HepG2 (cell line): ENCODE measurements at regions not wholly inside any gene's neighbourhood (a gene's known extent, or its start where the extent isn't known, plus 50 kb on each side); places are given as distances from the start of the nearest gene placed in this dataset.

ENCODE experiments used
- ATAC-seq: fragments of 200-7000 bp; cut with Tn5 transposase; 3 replicates; pipeline ENCODE4 v1.9.1; 2020; ENCODE audit warnings: mild to moderate bottlenecking, moderate library complexity
- BruUV-seq: library from RNA; stranded (reverse); fragments of 400-500 nt; replicated peaks from 2 replicates; lab custom pipeline; 2021; lab: Mats Ljungman, UMichigan
- CTCF ChIA-PET: fragments of 300-600 bp; formaldehyde crosslinking; extraction: SDS; loops from one replicate; lab custom pipeline; 2021; ENCODE audit warnings: low total read pairs, inconsistent platforms, low intra/inter-chr PET ratio; lab: Yijun Ruan, JAX
- POLR2A ChIA-PET: fragments of 350-600 bp; sonication (Branson Sonifier 250); formaldehyde crosslinking; loops from one replicate; lab custom pipeline; 2020; ENCODE audit warnings: antibody characterized with exemption, inconsistent platforms; lab: Yijun Ruan, JAX
- DNase-seq: peaks from one replicate; pipeline ENCODE4 v3.0.0-alpha.2; 2015; ENCODE audit warnings: low spot score
- FAIRE-seq: peaks from 3 replicates; lab custom pipeline; 2011; peaks lifted over from hg19 to GRCh38; lab: Jason Lieb, UNC
- H2AFZ ChIP-seq: one replicate; pipeline ENCODE4 v1.6.1; 2011; ENCODE audit warnings: low read length, inconsistent platforms
- H3K27ac ChIP-seq: fragments of 300-600 bp; 3 replicates; pipeline ENCODE4 v1.8.0; 2011; ENCODE audit warnings: mixed run types, mild to moderate bottlenecking, mixed read lengths, low read length, inconsistent platforms; ENCODE audit not compliant: insufficient read depth; ENCODE audit errors: extremely low read length
- H3K27me3 ChIP-seq, 2 experiments: fragments of 200-600 bp in 1 of 2; 2 replicates in 1 of 2; 3 replicates in 1 of 2; pipeline versions ENCODE4 v1.6.0 to v1.8.0; 2011; ENCODE audit warnings: low read length in 2 of 2, mild to moderate bottlenecking in 2 of 2, moderate library complexity in 2 of 2, inconsistent platforms in 1 of 2; ENCODE audit not compliant: insufficient read depth in 2 of 2, control insufficient read depth in 1 of 2
- H3K36me3 ChIP-seq, 2 experiments: fragments of 200-600 bp in 1 of 2; replicated peaks in 1 of 2; 2 replicates in 1 of 2; 3 replicates in 1 of 2; pipeline versions ENCODE4 v1.5.1 to v1.8.0; 2011; ENCODE audit warnings: low read length in 2 of 2, inconsistent platforms in 1 of 2; ENCODE audit not compliant: insufficient read depth in 2 of 2, control insufficient read depth in 1 of 2
- H3K4me1 ChIP-seq: 2 replicates; pipeline ENCODE4 v1.5.1; 2012; ENCODE audit warnings: low read length, inconsistent platforms; ENCODE audit not compliant: insufficient read depth
- H3K4me2 ChIP-seq: 2 replicates; pipeline ENCODE4 v1.6.0; 2011; ENCODE audit warnings: low read depth, low read length, inconsistent platforms
- H3K4me3 ChIP-seq, 3 experiments: fragments of 200-600 bp in 1 of 3; sonication (generic), shearing (Covaris generic) in 1 of 3; replicated peaks in 1 of 3; 2 replicates each; pipeline ENCODE4 v1.5.1; 2011 to 2016; ENCODE audit warnings: low read length in 3 of 3, inconsistent platforms in 2 of 3, low read depth in 2 of 3, mild to moderate bottlenecking in 2 of 3, control low read depth in 1 of 3, mixed read lengths in 1 of 3; ENCODE audit not compliant: insufficient read depth in 1 of 3
- H3K79me2 ChIP-seq: one replicate; pipeline ENCODE4 v1.6.1; 2011; ENCODE audit warnings: low read length, inconsistent platforms; ENCODE audit not compliant: insufficient read depth
- H3K9ac ChIP-seq: 2 replicates; pipeline ENCODE4 v1.6.0; 2011; ENCODE audit warnings: mild to moderate bottlenecking, low read depth, low read length, inconsistent platforms; ENCODE audit not compliant: insufficient read depth
- H3K9me3 ChIP-seq: 2 replicates; pipeline ENCODE4 v1.5.1; 2012; ENCODE audit warnings: mild to moderate bottlenecking, low read length
- H4K20me1 ChIP-seq: 2 replicates; pipeline ENCODE4 v1.6.0; 2011; ENCODE audit warnings: inconsistent platforms, mild to moderate bottlenecking, low read length, moderate library complexity; ENCODE audit not compliant: insufficient read depth
- DMAP1 ChIP-seq: IDR thresholded peaks from 2 replicates; pipeline ENCODE4 v1.6.1; 2016
- EHMT2 ChIP-seq: fragments of 200-600 bp; sonication (generic); IDR thresholded peaks from 2 replicates; pipeline ENCODE4 v1.7.0; 2017; ENCODE audit warnings: antibody characterized with exemption, low read depth, low read length, borderline replicate concordance
- HNF4A ChIP-seq: sonication (generic); formaldehyde crosslinking; IDR thresholded peaks from 2 replicates; pipeline ENCODE4 v1.4.0; 2020; ENCODE audit warnings: missing genetic modification reagents
- KDM3A ChIP-seq: IDR thresholded peaks from 2 replicates; pipeline ENCODE4 v1.6.1; 2018; ENCODE audit warnings: low read depth, missing compliant biosample characterization
- MYC ChIP-seq: sonication (generic); formaldehyde crosslinking; IDR thresholded peaks from 2 replicates; pipeline ENCODE4 v1.9.0; 2021; ENCODE audit warnings: missing genetic modification reagents, borderline replicate concordance
- NFE2 ChIP-seq: sonication (generic); formaldehyde crosslinking; IDR thresholded peaks from 2 replicates; pipeline ENCODE4 v1.4.0; 2020; ENCODE audit warnings: missing genetic modification reagents
- RXRA ChIP-seq: sonication (generic); formaldehyde crosslinking; IDR thresholded peaks from 2 replicates; pipeline ENCODE4 v1.5.1; 2020; ENCODE audit warnings: missing genetic modification reagents
- SIN3B ChIP-seq: fragments of 150-350 bp; IDR thresholded peaks from 2 replicates; pipeline ENCODE4 v1.6.1; 2014; ENCODE audit warnings: low read length
- SSRP1 ChIP-seq: IDR thresholded peaks from 2 replicates; pipeline ENCODE4 v1.6.1; 2016; ENCODE audit warnings: control low read depth
- ZBTB8A ChIP-seq: sonication (generic); formaldehyde crosslinking; IDR thresholded peaks from 2 replicates; pipeline ENCODE4 v1.4.0; 2020; ENCODE audit warnings: mild to moderate bottlenecking, low read depth, missing genetic modification reagents, borderline replicate concordance
- WGBS: methylation state at CpG from one replicate; pipeline ENCODE4 v1.1.6; 2017; ENCODE audit warnings: low lambda C conversion rate; 5-methylcytosine and 5-hydroxymethylcytosine counted together
- in situ Hi-C: cut with HindIII; loops from 2 replicates; pipeline ENCODE4 v1.10.0; 2017; ENCODE audit warnings: low pct_unique_long_range_greater_than_20kb; ENCODE audit not compliant: extremely low pct_ligation_motif_present
- intact Hi-C: fragments of 100-400 bp; cut with micrococcal nuclease; formaldehyde crosslinking; loops from one replicate; pipeline ENCODE4 v1.10.0; 2022; ENCODE audit not compliant: unreplicated experiment
- TF ChIP-seq, protein P1 (sequence below): sonication (generic); formaldehyde crosslinking; IDR thresholded peaks from 2 replicates; pipeline ENCODE4 v1.8.1; 2023; ENCODE audit warnings: mild to moderate bottlenecking, missing genetic modification reagents, borderline replicate concordance
- TF ChIP-seq, protein P2 (sequence below): IDR thresholded peaks from 2 replicates; pipeline ENCODE4 v1.6.1; 2016; ENCODE audit warnings: low read depth, borderline replicate concordance
- TF ChIP-seq, protein P3 (sequence below): sonication (generic); formaldehyde crosslinking; IDR thresholded peaks from 2 replicates; pipeline ENCODE4 v1.8.1; 2022; ENCODE audit warnings: low read depth, mild to moderate bottlenecking, missing genetic modification reagents
- TF ChIP-seq, protein P4 (sequence below): sonication (generic); formaldehyde crosslinking; IDR thresholded peaks from 2 replicates; pipeline ENCODE4; 2020; ENCODE audit warnings: missing genetic modification reagents, mild to moderate bottlenecking, borderline replicate concordance
- TF ChIP-seq, protein P5 (sequence below): sonication (generic); formaldehyde crosslinking; IDR thresholded peaks from 2 replicates; pipeline ENCODE4 v1.5.0; 2020; ENCODE audit warnings: missing genetic modification reagents
- TF ChIP-seq, protein P6 (sequence below): sonication (generic); formaldehyde crosslinking; conservative IDR thresholded peaks from 2 replicates; pipeline ENCODE4 v1.4.0; 2020; ENCODE audit warnings: missing genetic modification reagents

DNA sequence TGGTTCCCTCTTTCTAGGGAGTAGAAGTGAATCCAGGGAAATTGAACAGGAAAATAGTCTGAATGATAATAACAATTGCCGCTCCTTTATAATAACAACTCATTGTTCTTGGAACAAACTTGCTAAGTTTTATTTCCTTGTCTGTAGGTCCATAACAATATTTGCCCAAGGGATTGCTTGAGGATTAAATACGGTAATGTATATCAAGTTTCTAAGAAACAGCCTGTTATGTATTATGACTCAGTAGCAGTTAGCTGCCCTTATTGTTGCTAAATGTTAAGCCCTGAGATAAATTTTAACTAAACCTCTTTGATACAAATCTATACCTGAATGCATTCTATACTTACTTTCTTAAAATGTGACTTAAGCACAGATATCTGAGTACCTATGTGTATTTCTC is 215.9 kb upstream of the AADAT start:
- H2AFZ ChIP-seq = no peak overlapping the region
- no peaks in the 10 kb centered on the region for H4K20me1 ChIP-seq
- H3K9me3 ChIP-seq = no peaks in the 10 kb centered on the region
- H3K4me1 ChIP-seq = no peaks in the 10 kb centered on the region
- H3K27me3 ChIP-seq = no peaks in the 10 kb centered on the region; a peak in 1 of 5 replicates
- ChIA-PET POLR2A (no interaction called here), CTCF (no interaction called here)
- no peak for DNase-seq
- 24% methylated on average over 2 of the region's 2 CpGs for WGBS
- no peak for FAIRE-seq
- in situ Hi-C loops (no loop called here), intact Hi-C loops (no loop called here)
- no peak overlapping the region for H3K4me3 ChIP-seq
- H3K9ac ChIP-seq = no peak overlapping the region
- no peak for ATAC-seq
- no peak overlapping the region for H3K4me2 ChIP-seq
- BruUV-seq = no TSS peak
- H3K36me3 ChIP-seq = no peaks in the 10 kb centered on the region
- no peaks in the 10 kb centered on the region for H3K79me2 ChIP-seq
- H3K27ac ChIP-seq = no peak overlapping the region
- TF ChIP-seq RXRA (CRISPR knock-in tag) (no peak), DMAP1 (CRISPR knock-in tag) (no peak), ZBTB8A (CRISPR knock-in tag) (no peak), NFE2 (CRISPR knock-in tag) (no peak), HNF4A (CRISPR knock-in tag) (no peak), EHMT2 (no peak), KDM3A (CRISPR knock-in tag) (no peak), SIN3B (no peak), SSRP1 (CRISPR knock-in tag) (no peak), MYC (CRISPR knock-in tag) (no peak)
- TF ChIP-seq, protein P1, sequence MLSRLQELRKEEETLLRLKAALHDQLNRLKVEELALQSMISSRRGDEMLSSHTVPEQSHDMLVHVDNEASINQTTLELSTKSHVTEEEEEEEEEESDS = no peak
- TF ChIP-seq, protein P2, sequence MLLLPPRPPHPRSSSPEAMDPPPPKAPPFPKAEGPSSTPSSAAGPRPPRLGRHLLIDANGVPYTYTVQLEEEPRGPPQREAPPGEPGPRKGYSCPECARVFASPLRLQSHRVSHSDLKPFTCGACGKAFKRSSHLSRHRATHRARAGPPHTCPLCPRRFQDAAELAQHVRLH (CRISPR knock-in tag) = no peak
- TF ChIP-seq, protein P3, sequence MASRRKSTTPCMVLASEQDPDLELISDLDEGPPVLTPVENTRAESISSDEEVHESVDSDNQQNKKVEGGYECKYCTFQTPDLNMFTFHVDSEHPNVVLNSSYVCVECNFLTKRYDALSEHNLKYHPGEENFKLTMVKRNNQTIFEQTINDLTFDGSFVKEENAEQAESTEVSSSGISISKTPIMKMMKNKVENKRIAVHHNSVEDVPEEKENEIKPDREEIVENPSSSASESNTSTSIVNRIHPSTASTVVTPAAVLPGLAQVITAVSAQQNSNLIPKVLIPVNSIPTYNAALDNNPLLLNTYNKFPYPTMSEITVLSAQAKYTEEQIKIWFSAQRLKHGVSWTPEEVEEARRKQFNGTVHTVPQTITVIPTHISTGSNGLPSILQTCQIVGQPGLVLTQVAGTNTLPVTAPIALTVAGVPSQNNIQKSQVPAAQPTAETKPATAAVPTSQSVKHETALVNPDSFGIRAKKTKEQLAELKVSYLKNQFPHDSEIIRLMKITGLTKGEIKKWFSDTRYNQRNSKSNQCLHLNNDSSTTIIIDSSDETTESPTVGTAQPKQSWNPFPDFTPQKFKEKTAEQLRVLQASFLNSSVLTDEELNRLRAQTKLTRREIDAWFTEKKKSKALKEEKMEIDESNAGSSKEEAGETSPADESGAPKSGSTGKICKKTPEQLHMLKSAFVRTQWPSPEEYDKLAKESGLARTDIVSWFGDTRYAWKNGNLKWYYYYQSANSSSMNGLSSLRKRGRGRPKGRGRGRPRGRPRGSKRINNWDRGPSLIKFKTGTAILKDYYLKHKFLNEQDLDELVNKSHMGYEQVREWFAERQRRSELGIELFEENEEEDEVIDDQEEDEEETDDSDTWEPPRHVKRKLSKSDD (CRISPR knock-in tag) = no peak
- TF ChIP-seq, protein P4, sequence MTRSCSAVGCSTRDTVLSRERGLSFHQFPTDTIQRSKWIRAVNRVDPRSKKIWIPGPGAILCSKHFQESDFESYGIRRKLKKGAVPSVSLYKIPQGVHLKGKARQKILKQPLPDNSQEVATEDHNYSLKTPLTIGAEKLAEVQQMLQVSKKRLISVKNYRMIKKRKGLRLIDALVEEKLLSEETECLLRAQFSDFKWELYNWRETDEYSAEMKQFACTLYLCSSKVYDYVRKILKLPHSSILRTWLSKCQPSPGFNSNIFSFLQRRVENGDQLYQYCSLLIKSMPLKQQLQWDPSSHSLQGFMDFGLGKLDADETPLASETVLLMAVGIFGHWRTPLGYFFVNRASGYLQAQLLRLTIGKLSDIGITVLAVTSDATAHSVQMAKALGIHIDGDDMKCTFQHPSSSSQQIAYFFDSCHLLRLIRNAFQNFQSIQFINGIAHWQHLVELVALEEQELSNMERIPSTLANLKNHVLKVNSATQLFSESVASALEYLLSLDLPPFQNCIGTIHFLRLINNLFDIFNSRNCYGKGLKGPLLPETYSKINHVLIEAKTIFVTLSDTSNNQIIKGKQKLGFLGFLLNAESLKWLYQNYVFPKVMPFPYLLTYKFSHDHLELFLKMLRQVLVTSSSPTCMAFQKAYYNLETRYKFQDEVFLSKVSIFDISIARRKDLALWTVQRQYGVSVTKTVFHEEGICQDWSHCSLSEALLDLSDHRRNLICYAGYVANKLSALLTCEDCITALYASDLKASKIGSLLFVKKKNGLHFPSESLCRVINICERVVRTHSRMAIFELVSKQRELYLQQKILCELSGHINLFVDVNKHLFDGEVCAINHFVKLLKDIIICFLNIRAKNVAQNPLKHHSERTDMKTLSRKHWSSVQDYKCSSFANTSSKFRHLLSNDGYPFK = no peak
- TF ChIP-seq, protein P5, sequence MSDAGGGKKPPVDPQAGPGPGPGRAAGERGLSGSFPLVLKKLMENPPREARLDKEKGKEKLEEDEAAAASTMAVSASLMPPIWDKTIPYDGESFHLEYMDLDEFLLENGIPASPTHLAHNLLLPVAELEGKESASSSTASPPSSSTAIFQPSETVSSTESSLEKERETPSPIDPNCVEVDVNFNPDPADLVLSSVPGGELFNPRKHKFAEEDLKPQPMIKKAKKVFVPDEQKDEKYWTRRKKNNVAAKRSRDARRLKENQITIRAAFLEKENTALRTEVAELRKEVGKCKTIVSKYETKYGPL (CRISPR knock-in tag) = no peak
- TF ChIP-seq, protein P6, sequence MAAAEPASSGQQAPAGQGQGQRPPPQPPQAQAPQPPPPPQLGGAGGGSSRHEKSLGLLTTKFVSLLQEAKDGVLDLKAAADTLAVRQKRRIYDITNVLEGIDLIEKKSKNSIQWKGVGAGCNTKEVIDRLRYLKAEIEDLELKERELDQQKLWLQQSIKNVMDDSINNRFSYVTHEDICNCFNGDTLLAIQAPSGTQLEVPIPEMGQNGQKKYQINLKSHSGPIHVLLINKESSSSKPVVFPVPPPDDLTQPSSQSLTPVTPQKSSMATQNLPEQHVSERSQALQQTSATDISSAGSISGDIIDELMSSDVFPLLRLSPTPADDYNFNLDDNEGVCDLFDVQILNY (CRISPR knock-in tag) = no peak
